GM18907 (cell line): ENCODE measurements at regions not wholly inside any gene's neighbourhood (a gene's known extent, or its start where the extent isn't known, plus 50 kb on each side); places are given as distances from the start of the nearest gene placed in this dataset.
A peak's percentile ranks its signal among the peaks of the same experiment; 100 is the strongest.
"Not testable (repeated sequence)": the region's sequence is repeated elsewhere in the genome, so short reads cannot be mapped to it uniquely, and the experiment has no call there.

Source experiments
- ATAC-seq: cut with Tn5 transposase; IDR thresholded peaks from one replicate; pipeline ENCODE4 v1.9.1; 2021; ENCODE audit warnings: mild to moderate bottlenecking, moderate library complexity; ENCODE audit not compliant: unreplicated experiment

GRCh38 chr9:94033383-94033782 is 50.9 kb upstream of the PTPDC1 start:
- ATAC-seq: no peak

DNA sequence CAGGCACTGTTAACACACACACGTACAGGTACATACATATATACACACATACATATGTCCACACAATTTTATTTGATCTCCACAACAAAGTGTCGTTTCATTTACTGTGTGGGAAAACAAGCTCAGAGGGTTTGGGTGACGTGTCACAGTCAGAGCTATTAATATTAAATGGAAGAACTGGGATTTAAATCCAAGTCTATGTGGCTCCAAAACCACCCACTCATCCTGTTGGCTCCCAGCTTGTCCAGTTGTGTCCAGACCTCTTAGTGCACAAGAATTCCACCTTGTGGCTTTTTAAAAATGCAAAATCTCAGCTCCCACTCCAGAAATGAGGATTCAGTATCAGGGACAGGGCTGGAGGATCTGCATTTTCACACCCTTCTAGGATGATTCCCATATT is 52.3 kb upstream of the PTPDC1 start:
- no peak for ATAC-seq

GRCh38 chr9:94031380-94031779 is 52.9 kb upstream of the PTPDC1 start:
- ATAC-seq: no peak

GRCh38 chr9:94030318-94031179 is 53.7 kb upstream of the PTPDC1 start:
- ATAC-seq: peak; percentile 98

DNA sequence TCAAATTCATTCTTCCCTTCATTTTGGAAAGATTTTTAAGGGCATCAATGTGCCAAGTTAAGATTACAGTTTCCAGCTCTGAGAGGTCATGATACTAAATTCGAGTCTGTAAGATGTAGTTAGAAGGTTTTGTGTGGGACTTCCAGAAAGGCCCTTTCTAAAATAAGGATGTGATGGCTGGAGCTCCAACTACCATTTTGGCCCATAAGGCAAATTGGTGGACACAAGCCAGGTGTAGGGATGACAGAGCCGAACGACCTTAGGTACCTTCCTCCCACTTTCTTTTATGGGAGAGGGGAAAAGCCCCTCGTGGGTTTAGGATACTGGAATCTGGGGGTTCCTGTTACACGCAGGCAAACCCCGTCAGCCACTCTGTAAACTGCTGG is 54.3 kb upstream of the PTPDC1 start:
- no peak for ATAC-seq

DNA sequence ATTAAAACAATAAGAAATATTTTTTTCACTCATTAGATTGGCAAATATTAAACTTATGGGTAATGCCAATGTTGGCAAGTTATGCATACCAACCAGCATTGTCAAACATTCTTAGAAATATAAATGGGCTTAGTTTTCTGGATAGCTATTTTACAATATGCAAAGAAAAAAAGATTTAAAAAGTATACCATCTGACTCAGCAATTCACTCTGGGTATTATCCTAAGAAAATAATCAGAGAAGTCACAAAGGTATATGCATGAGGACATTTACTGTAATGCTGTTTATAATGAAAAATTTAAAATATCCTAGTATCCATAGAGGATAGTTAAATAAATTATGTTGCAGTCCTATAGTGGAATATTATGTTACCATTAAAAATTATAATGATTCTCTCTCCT is 57.4 kb upstream of the PTPDC1 start:
- ATAC-seq: no peak

DNA sequence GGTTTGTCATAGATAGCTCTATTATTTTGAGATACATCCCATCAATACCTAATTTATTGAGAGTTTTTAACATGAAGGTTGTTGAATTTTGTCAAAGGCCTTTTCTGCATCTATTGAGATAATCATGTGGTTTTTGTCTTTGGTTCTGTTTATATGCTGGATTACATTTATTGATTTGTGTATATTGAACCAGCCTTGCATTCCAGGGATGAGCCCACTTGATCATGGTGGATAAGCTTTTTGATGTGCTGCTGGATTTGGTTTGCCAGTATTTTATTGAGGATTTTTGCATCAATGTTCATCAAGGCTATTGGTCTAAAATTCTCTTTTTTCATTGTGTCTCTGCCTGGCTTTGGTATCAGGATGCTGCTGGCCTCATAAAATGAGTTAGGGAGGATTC is 61.8 kb upstream of the PTPDC1 start:
- not testable (repeated sequence) for ATAC-seq

GRCh38 chr9:94020836-94021235 is 63.4 kb upstream of the PTPDC1 start:
- not testable (repeated sequence) for ATAC-seq

GRCh38 chr9:94018628-94019027 is 63.5 kb upstream of the BARX1 start:
- ATAC-seq: no peak

GRCh38 chr9:94017939-94018531 is 62.9 kb upstream of the BARX1 start:
- ATAC-seq: no peak

DNA sequence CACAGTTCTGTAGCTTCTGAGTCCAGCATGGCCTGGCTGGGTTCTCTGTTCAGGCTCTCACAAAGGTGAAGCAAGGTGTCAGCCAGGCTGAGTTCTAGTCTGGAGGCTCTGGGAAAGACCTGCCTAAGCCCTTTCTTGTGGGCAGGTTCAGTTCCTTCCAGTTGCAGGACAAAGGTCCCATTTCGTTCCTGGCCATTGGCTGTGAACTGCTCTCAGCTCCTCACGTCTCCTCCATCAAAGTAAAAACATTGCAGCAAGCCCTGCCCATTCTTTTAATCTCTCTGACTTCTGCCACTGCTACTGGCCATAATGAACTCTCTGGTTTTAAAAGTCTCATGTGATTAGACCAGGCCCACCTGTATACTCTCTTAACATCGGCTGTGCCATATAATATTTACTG is 61.6 kb upstream of the BARX1 start:
- no peak for ATAC-seq

- ATAC-seq: no peak
These were observed 59.8 kb upstream of the BARX1 start for GRCh38 chr9:94014920-94015319.

DNA sequence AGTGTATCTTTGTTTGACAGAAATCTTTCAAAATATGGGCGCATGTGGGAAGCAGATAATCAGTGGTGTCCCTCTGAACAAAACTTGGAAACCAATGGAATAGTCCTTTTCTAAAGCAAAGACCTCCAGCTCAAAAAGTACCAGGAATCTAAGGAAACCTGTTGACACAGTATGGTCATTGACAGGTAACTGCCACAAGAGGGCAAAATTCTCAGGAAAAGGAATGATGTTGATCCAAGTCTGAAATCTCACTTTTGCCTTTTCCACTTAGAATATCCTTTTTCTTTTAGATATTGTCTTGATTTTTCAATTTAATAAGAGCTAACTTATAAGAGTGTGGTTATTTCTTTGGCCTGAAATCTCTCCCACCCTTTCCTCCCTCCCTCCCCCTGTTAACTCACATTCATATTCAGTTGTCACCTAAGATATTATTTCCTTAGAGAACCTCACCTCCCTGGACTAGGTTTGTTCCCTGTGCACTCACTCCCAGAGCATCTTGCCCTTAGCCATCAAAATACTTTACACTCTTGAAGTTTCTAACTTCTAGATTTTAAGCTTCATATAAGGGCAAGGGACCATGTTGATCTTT is 59.0 kb upstream of the BARX1 start:
- no peak for ATAC-seq

- ATAC-seq: no peak
These were observed 55.9 kb upstream of the BARX1 start for GRCh38 chr9:94010980-94011533.

GRCh38 chr9:94005272-94005901 is 50.2 kb upstream of the BARX1 start:
- ATAC-seq: no peak
